T47D (cell line): ENCODE measurements at regions not wholly inside any gene's neighbourhood (a gene's known extent, or its start where the extent isn't known, plus 50 kb on each side); places are given as distances from the start of the nearest gene placed in this dataset.

Experiments used
- DNase-seq, 2 experiments: peaks; one replicate each; pipeline versions ENCODE4 v3.0.0 to v3.0.0-alpha.2; 2011 to 2012; ENCODE audit warnings: low read depth in 1 of 2, low spot score in 1 of 2
- JUND ChIP-seq: IDR thresholded peaks from 2 replicates; pipeline ENCODE4 v1.6.1; 2012; ENCODE audit warnings: low read depth
- in situ Hi-C: cut with HindIII; loops from 2 replicates; pipeline ENCODE4 v1.10.0; 2016; ENCODE audit warnings: low sequenced_read_pairs, low pct_unique_long_range_greater_than_20kb

DNA sequence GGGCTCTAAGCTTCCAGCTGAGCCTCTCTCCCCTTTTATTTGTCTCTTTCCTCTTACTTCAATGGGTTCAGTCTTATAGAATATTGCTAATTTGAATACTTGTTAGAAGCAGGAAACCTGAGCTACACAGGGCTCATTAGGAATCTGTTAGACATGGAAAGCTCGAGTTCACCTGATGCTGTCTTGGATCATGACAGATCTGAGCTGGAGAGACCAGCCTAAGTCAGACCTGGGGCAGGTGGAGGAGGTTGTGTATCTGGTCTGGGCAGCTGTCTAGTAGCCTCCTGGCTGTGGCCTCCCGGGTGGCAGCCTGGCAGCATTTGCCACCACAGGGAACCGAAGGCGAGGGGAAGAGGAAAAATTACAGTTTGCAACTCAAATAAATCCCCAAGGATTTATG lies 185.9 kb downstream of the ICOS start:
- DNase-seq, result peak in 1 of 2 experiments; percentile 35
- TF ChIP-seq JUND, result no peak
- in situ Hi-C loops, result no loop called here

DNA sequence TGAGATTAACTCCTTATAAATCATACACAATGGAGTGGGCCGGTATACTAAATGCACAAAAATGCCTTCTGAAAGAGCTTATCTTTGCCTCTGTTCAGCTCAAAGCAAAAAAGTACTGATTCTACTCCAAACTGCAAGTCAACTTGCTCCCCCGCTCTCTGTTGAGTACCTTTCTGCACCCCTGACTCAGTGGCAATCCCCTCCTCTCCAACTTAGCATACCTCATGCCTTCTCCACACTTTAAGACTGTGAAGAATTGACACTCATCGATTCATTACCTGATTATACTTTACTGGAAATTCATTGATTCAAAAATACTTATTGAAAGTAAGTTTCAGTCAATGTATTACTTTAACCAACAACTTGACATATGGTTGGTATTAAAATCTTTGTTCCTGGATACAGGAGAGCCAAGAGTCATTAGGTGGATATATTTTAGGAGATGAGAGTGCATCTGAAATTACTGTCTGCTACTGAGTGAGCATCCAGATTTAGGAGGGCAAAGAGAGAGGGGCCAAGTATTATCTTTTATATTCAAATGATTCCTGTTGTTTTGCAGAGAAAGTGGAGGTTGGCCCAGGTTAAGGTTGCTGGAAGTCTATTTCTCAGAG lies 187.7 kb downstream of the ICOS start:
- no peak for TF ChIP-seq JUND
- no peak for DNase-seq
- in situ Hi-C loops, result no loop called here

DNA sequence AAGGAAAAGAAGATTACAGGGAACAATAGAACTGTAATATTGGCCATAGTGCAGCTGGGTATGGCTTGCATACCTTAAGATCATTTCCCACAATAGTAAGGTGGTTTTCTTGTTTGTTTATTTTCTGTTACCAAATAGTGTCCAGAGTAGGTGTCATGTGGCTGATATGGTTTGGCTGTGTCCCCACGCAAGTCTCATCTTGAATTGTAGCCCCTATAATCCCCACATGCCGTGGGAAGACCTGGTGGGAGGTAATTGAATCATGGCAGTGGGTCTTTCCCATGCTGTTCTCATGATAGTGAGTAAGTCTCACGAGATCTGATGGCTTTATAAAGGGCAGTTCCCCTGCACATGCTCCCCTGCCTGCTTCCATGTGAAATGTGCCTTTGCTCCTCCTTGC lies 190.1 kb downstream of the ICOS start:
- in situ Hi-C loops, result no loop called here
- no peak for TF ChIP-seq JUND
- DNase-seq, result no peak

- DNase-seq, result peak in 1 of 2 experiments; percentile 47
- in situ Hi-C loops, result no loop called here
- TF ChIP-seq JUND, result no peak
Observed at GRCh38 chr2:204127238-204127637, 190.7 kb downstream of the ICOS start.

DNA sequence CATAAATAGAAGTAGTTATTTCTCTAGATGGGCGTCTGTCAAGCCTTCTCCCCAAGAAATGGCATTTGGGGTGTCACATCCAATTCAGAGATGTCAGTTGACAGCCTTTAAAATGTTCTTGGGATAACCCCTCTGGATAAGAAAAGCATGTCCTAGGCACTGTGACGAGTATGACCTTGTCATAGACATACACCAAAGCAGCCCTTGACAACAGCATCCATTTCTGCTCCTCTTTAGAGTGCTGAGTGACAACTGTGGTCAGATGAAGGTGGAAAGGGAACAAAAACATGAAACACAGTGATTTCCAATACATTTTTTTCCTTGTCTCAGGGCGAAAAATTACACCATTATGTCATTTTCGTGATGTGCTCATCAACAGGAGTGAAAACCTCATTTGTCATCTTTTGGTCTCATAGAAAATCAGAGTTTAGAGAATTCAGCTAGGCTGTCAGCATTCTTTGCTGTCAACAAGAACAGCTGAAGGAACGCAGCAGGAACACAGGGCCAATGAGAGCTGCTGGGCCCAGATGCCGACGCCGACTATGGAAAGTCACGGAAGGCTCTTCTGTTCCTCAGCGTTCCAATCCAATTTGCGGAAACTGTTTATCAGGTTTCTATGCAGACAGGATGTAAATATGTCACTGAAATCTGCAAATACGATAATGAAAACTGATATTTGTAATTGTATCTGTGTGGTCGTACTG lies 193.2 kb downstream of the ICOS start:
- in situ Hi-C loops, result no loop called here
- DNase-seq, result no peak
- no peak for TF ChIP-seq JUND

- no peak for DNase-seq
- TF ChIP-seq JUND, result no peak
- in situ Hi-C loops, result no loop called here
Observed at GRCh38 chr2:204131621-204132020, 195.1 kb downstream of the ICOS start.

DNA sequence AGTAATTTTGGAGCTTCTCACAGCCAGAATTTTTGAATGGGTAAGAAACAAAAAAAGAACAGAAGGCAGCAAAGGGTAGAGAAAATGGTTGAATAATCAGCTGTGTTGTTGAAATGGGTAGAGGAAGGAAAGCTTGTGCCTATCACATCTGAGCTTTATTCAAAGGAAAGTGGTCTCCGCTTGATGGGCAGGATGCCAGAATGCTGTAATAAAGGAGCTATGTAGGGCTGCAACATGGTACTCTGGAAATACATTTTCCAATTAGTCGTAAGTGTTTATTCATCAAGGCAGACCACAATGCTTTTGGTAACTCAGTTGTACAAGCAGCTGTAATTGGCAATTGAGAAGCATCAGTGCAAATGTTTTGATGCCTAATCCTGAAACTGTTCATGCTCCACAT lies 196.9 kb downstream of the ICOS start:
- TF ChIP-seq JUND, result no peak
- no peak for DNase-seq
- in situ Hi-C loops, result no loop called here

GRCh38 chr2:204134421-204134820 lies 197.9 kb downstream of the ICOS start:
- in situ Hi-C loops, result no loop called here
- TF ChIP-seq JUND, result no peak
- no peak for DNase-seq

DNA sequence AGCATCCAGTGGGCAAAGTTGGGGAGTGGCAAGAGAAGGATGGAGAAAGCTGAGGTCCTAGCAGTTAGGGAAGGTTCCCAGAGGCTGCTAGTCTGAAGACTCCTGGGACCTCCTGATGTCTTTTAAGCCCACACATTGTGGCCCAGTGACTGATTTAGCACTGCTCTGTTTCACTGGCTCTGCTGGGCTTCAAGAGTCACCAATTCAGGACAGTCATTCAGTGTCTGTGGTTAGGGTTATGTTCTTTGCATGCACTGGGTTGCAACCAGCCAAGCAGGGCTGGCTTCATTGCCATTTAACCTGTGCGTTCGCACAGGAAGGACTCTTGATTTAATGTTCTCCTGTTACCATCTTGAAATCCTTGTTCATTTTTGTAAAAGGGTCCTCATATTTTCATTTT lies 199.2 kb downstream of the ICOS start:
- TF ChIP-seq JUND, result no peak
- no peak for DNase-seq
- in situ Hi-C loops, result no loop called here

DNA sequence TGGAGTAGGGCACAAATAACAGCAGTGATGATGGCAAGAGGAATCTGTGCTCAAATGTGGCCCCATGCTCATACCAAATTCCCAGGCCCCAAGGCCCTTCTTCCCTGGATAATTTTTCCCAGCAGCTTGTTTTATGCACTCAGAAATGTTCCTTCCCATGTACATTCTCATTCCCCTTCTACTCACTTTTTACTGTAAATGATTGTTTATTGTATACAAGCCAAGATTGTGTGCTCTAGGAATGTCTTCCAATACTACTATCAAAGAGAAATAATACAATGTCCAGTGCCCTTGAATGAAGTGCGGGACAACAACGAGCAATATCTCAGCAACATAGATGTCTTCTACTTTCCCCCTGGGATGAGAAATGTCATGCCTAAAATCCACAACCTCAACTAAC lies 201.6 kb downstream of the ICOS start:
- in situ Hi-C loops, result no loop called here
- no peak for TF ChIP-seq JUND
- DNase-seq, result no peak

DNA sequence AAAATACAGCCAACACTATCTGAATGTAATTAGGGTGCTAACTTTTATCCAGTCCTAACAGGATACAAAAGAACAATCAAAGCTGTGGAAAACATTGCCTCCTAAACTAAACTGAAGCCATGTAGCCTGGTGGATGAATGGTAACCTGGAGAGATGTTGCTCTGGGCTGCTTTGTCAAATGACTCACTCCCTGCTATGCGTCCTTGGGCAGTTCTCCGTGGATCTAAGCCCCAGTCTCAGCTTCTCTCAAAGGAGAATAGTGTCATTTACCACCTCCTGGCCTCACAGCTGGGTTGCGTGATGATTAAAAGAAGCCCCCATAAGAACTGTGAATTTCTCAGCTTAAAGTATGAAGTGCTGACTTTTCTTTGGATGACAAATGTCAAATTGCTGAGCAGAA lies 203.7 kb downstream of the ICOS start:
- in situ Hi-C loops, result no loop called here
- DNase-seq, result no peak
- no peak for TF ChIP-seq JUND

- no peak for DNase-seq
- in situ Hi-C loops, result no loop called here
- TF ChIP-seq JUND, result no peak
Observed at GRCh38 chr2:204143216-204144014, 206.9 kb downstream of the ICOS start.

GRCh38 chr2:204144492-204144891 lies 207.9 kb downstream of the ICOS start:
- no peak for TF ChIP-seq JUND
- in situ Hi-C loops, result no loop called here
- no peak for DNase-seq
